ENCODE measurements at regions not wholly inside any gene's neighbourhood (a gene's known extent, or its start where the extent isn't known, plus 50 kb on each side); places are given as distances from the start of the nearest gene placed in this dataset.
A peak's percentile ranks its signal among the peaks of the same experiment; 100 is the strongest.
"Not testable (repeated sequence)": the region's sequence is repeated elsewhere in the genome, so short reads cannot be mapped to it uniquely, and the experiment has no call there.

- intact Hi-C loops (cut with DNase I): no loop called here
- 52 to 59% (median 55%) methylated on average over 9 of the region's 9 CpGs for WGBS, 4 donors
- no peaks in the 10 kb centered on the region for H3K36me3 ChIP-seq
- peak in 2 of 5 donors; percentile 16 to 42 for DNase-seq
- TF ChIP-seq, protein P1, sequence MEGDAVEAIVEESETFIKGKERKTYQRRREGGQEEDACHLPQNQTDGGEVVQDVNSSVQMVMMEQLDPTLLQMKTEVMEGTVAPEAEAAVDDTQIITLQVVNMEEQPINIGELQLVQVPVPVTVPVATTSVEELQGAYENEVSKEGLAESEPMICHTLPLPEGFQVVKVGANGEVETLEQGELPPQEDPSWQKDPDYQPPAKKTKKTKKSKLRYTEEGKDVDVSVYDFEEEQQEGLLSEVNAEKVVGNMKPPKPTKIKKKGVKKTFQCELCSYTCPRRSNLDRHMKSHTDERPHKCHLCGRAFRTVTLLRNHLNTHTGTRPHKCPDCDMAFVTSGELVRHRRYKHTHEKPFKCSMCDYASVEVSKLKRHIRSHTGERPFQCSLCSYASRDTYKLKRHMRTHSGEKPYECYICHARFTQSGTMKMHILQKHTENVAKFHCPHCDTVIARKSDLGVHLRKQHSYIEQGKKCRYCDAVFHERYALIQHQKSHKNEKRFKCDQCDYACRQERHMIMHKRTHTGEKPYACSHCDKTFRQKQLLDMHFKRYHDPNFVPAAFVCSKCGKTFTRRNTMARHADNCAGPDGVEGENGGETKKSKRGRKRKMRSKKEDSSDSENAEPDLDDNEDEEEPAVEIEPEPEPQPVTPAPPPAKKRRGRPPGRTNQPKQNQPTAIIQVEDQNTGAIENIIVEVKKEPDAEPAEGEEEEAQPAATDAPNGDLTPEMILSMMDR (IDR thresholded peaks at IDR 0.05): no peak
- no peak for TF ChIP-seq POLR2A (IDR thresholded peaks at IDR 0.05)
- no peak overlapping the region for H3K4me3 ChIP-seq
- peak in 2 of 4 donors; percentile 41 to 63 for ATAC-seq
- H3K4me1 ChIP-seq: peaks cover 0 to 11% (median 2%) of the 10 kb centered on the region in 12 donors
- no peak overlapping the region for H3K27ac ChIP-seq
- peaks cover 0 to 2% (median 0%) of the 10 kb centered on the region in 9 donors for H3K27me3 ChIP-seq
- peaks cover 0 to 15% (median 0%) of the 10 kb centered on the region in 12 donors for H3K9me3 ChIP-seq
These were observed 519.1 kb upstream of the AUTS2 start for GRCh38 chr7:69078997-69079769.

- DNase-seq; H3K27me3 ChIP-seq; ATAC-seq; H3K9me3 ChIP-seq; H3K4me3 ChIP-seq; H3K4me1 ChIP-seq; H3K36me3 ChIP-seq; intact Hi-C loops (cut with DNase I); H3K27ac ChIP-seq: not testable (repeated sequence)
- 74 to 82% (median 79%) methylated on average over 2 of the region's 2 CpGs for WGBS, 4 donors
These were observed 511.0 kb upstream of the AUTS2 start for GRCh38 chr7:69087281-69087680.

- no peak overlapping the region for H3K27ac ChIP-seq
- H3K27me3 ChIP-seq: peaks cover 0 to 5% (median 0%) of the 10 kb centered on the region in 9 donors
- ATAC-seq: no peak
- no peak overlapping the region for H3K4me3 ChIP-seq
- TF ChIP-seq, protein P1 (IDR thresholded peaks at IDR 0.05): no peak
- no peak for TF ChIP-seq POLR2A (IDR thresholded peaks at IDR 0.05)
- no peaks in the 10 kb centered on the region for H3K4me1 ChIP-seq
- peaks cover 0 to 3% (median 0%) of the 10 kb centered on the region in 12 donors for H3K9me3 ChIP-seq
- intact Hi-C loops (cut with DNase I): no loop called here
- no peak for DNase-seq
- no peaks in the 10 kb centered on the region for H3K36me3 ChIP-seq
These were observed 510.1 kb upstream of the AUTS2 start for GRCh38 chr7:69088185-69088584.

GRCh38 chr7:69090936-69091335 is 507.3 kb upstream of the AUTS2 start:
- 69 to 76% (median 73%) methylated on average over 4 of the region's 4 CpGs for WGBS, 4 donors
- Histone ChIP-seq H3K4me3 (no peak overlapping the region), H3K27me3 (peaks cover 0 to 5% (median 0%) of the 10 kb centered on the region in 9 donors), H3K36me3 (no peaks in the 10 kb centered on the region), H3K9me3 (peaks cover 0 to 12% (median 3%) of the 10 kb centered on the region in 12 donors), H3K4me1 (no peaks in the 10 kb centered on the region), H3K27ac (no peak overlapping the region)
- DNase-seq (no peak), ATAC-seq (no peak)
- intact Hi-C loops (cut with DNase I): no loop called here
- no peak for TF ChIP-seq POLR2A (IDR thresholded peaks at IDR 0.05)
- TF ChIP-seq, protein P1 (IDR thresholded peaks at IDR 0.05): no peak
